GM18519 (cell line): ENCODE measurements at regions not wholly inside any gene's neighbourhood (a gene's known extent, or its start where the extent isn't known, plus 50 kb on each side); places are given as distances from the start of the nearest gene placed in this dataset.
"Not testable (repeated sequence)": the region's sequence is repeated elsewhere in the genome, so short reads cannot be mapped to it uniquely, and the experiment has no call there.

Experiments used
- ATAC-seq: cut with Tn5 transposase; IDR thresholded peaks from one replicate; pipeline ENCODE4 v1.9.1; 2021; ENCODE audit warnings: mild to moderate bottlenecking, moderate library complexity; ENCODE audit not compliant: unreplicated experiment, low FRiP score

DNA sequence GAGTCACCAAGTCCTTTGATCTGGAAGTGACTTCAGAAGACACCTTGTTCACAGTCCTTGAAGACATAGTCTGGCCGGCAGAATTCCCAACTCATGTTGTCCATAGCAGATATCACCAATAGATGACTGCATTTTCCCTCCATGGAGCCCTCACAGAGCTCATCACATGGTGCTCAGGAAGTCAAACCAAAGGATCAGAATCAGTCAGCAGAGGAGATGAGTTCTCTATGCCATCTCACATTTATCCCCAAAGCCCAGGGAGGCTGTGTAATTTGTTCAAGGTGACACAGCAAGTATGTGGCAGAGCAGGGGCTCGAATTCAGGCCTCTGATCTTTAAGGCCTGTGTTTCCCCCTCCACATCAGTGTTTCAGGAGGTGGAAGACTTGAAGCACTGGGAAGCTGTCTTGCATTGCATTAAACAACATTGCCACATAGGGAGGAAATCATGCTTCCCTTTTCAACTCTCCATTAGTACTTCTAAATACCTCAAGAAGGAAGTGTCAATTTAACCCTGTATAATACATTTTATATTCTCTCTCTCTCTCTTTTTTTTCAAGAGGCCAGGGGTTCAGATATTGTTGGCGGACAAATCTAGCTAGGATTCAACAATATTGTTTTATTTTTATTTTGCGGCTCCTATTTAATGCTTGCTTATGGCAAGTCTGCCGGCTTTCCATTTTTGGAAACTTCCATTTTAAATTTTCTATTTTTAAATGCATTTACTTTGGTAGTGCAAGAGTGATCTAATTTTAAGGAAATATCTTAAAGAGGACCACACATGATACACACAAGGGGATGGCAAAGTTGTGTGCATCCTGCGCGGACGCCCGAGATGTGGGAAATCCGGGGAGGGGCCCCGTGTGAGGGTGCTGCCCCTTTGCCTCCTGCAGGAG, 61.9 kb downstream of the NPIPB5 start:
- ATAC-seq, result not testable (repeated sequence)

DNA sequence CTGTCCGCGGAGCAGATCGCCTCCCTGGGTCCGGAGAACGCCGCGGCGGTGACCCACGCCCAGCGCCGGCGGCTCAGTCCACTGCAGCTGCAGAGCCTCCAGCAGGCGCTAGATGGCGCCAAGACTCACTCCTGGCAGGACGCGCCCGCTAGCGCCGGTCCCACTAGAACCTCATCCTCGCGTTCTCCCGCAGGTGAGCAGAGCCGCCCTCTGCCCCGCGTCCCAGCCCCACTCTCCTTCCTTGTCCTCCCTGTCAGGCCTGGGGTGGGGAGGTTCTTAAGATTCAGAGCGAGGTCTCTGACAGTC, 62.5 kb downstream of the NPIPB5 start:
- peak; percentile 51 for ATAC-seq

DNA sequence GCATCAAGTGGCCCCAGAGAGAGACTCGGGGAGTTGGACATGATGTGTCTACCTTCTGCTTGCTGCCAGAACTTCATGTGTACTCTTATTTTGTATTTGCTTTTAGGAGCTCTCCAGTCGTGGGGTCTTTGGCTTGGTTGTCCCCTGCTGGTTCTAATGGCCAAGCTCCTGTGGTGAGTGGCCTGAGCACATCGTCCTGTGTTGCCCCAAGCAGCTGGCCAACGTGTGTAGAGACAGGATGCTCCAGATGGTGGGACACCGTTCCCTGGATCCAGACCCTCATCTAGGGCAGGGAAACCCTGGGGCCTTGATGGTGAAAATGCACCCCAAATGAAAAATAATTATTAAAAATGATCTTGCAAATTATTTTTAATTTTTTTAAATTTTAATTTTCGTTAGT, 65.8 kb downstream of the NPIPB5 start:
- not testable (repeated sequence) for ATAC-seq

DNA sequence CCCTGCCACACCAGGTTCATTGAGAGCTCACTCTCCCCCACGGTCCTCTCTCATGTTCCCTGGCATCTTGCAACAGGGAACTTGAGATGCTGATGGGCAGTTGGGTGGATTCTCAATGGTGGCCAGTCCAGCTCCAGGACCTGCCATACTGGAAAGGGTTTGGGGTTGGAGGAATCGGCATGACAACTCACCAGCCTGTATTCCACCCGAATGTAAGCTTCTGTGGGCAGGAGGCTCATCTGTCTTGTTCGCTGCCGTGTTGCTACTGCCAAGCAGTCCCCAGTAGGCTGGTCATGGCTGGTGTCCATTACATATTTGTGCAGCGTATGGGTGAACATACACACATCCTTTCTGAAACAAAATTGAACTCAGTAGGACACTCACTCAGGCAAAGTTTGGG, 72.5 kb downstream of the NPIPB5 start:
- not testable (repeated sequence) for ATAC-seq

DNA sequence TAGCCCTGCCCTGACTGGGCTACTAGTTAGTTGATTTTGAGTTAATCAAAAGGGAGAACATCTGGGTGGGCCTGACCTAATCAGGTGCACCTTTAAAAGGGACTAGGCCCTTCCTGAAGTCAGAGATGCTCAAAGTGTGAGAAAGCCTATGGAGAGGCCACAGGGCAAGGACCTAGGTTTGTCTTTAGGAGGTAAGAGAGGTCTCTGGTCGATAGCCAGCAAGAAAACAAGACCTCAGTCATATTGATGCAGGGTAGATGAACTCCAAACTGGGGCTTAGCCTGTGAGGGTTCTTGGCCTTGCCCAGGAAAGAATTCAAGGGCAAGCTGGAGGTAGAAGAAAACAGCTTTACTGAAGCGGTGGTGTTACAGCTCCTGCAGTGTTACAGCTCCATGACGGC, 73.8 kb downstream of the NPIPB5 start:
- ATAC-seq, result not testable (repeated sequence)

DNA sequence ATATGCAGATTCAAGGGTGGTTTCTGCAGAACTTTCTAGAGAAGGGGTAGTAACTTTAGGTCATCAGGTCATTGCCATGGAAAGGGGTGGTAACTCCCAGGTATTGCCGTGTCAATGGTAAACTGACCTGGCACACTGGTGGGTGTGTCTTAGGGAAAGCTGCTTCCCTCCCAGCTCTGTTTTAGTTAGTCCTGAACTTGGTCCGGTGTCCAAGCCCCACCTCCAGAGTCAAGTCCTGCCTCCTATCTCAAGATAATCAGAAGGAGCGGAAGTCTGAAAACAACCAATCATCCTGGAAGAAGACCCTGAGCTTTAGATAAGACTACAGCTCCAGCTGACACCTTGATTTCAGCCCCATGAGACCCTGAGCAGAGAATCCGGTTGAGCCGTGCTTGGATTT, 74.2 kb downstream of the NPIPB5 start:
- not testable (repeated sequence) for ATAC-seq

DNA sequence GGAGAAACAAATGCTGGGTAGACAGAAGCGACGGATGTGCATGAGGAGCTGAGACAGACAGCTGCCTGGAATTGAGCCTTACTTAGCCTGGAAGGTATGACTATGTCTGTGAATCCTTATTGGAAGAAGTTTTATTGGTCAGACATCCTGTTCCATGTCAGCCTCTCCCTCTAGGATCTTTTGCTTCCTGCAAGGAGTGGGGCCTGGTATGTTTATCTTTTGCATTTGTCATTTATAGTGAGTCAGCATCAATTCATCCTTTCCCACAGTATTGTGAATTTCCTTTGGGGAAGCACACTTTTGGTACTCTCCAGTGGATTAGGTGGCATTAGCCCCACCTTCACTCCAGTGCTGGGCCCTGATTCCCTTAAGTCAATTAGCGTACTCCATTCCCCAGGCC, 74.7 kb downstream of the NPIPB5 start:
- not testable (repeated sequence) for ATAC-seq

DNA sequence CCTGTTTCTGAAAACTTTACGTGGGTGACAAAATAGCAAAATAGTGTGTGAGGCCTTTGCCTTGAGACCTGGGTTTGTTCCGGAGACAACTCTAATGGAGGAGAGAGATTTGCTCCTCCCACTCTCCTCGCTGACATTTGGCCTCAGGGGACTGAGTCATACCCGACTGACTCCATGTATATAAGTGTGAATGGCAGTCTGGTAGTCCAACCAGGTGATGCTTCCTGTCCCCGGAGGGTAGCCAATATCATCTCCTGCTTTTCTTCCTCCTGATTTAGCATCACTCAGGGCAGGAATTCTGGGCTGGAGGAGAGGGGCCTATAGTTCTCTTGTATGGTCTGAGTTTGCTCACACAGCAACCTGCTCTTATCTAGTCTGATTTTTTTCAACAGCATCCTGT, 76.0 kb downstream of the NPIPB5 start:
- not testable (repeated sequence) for ATAC-seq

DNA sequence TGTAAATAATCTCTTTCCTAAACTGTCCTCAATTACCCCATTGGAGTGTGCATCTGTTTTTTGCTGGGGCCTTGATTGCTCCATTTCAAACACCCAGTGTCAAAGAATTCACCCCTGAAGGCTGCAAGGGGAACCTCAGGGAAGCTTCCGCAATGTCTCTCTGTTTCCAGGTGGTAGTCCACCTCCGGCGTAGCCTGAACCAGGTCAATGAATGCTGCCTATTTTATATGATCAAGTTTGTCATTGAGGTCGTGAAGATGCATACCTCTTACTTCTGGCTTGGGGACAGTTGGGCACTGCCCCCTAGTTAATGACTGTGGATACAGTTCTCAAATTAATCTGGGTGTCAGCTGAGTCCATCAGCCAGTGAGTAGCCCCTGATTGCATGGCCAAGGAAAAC, 79.1 kb downstream of the NPIPB5 start:
- ATAC-seq, result not testable (repeated sequence)

DNA sequence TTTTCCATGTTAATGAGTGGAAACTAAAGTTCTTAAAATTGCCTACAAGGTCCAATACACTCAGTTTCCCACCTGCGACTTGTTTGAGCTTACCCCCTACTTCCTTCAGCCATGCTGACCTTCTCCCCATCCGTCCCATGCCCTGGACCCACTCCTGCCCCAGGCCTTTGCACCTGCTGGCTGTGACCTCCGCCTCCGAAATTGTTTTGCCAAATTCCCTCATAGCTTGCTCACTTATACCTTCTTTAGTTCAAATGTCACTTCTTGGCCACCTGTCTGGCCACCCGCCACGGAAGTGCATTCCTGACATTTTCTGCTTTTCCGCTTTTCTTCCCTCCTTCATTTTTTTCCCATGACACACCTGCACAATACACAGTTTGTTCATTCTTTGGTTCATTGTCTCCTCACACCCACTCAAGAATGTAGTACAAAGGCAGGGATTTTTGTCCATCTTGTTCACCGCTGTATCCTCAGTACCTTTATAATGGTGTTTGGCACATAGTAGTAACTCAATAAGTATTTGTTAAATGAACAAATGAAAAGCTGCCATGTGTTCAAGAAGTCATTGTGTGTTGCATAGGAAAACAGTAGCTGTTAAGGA, 85.9 kb downstream of the NPIPB5 start:
- ATAC-seq, result not testable (repeated sequence)

DNA sequence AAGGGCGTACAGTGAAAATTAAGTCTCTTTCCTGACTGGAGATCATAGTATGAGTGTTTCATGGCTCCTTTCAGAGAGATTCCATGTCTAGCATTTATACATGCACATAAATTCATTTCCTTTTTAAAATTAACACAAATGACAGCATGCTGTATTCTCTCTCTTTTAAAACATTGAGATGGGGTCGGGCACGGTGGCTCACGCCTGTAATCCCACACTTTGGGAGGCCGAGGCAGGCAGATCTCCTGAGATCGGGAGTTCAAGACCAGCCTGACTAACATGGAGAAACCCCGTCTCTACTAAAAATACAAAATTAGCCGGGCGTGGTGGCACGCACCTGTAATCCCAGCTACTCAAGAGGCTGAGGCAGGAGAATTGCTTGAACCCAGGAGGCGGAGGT, 93.1 kb downstream of the NPIPB5 start:
- ATAC-seq, result not testable (repeated sequence)

DNA sequence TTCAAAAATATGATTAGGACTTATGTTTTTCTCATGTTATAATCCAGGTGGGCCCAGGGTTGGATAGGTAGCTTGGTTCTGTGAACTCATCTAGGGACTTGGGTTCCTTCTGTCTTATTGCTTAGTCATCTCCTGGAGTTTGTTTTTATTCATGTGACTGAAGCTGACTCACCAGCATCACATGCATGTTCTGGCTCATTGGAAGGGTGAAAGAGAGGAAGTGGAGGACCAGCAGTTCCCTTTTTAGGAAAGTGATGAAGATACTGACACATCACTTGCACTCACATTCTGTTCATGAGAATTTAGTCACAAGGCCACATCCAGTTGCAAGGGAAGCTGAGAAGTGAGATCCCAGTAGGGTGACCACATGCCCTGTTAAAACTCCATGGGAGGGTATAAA, 95.9 kb downstream of the NPIPB5 start:
- not testable (repeated sequence) for ATAC-seq

DNA sequence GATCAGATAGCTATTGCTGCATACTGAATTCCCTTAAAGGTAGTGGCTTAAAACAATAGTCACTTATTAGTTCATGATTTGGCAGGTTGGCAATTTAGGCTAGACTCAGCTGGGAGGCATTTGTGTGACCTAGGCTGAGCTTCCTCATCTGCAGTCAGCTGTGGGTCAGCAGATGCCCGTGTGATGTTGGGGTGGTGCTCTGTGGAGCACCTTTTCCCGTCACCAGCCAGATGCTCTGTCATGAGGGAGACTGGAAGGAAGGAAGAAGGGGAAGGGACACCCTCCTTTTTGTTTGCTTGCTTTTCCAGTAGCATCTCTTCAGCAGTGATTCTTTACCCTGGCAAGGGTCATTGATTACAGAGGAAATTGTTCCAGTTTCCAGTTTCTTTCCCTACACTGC, 99.1 kb downstream of the NPIPB5 start:
- ATAC-seq, result not testable (repeated sequence)

DNA sequence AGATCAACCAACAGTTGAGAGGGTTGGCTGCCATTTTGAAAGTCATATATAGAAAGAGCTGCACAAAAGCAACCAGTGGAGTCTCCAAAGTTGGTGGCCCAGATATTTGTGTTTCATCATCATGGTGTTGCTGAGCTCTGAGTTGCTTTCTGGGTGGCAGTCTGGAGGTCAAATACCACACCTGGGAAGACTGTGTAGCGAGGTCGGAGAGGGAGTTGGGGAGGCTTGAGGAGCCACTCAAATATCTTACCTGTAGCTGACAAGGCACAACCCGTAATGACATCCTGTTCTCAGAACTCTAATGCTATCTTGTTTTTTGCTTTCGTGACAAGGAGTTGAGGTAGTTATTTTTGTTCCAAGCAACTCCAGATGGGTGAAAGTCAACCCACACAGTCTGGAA, 100.4 kb downstream of the NPIPB5 start:
- ATAC-seq, result not testable (repeated sequence)

DNA sequence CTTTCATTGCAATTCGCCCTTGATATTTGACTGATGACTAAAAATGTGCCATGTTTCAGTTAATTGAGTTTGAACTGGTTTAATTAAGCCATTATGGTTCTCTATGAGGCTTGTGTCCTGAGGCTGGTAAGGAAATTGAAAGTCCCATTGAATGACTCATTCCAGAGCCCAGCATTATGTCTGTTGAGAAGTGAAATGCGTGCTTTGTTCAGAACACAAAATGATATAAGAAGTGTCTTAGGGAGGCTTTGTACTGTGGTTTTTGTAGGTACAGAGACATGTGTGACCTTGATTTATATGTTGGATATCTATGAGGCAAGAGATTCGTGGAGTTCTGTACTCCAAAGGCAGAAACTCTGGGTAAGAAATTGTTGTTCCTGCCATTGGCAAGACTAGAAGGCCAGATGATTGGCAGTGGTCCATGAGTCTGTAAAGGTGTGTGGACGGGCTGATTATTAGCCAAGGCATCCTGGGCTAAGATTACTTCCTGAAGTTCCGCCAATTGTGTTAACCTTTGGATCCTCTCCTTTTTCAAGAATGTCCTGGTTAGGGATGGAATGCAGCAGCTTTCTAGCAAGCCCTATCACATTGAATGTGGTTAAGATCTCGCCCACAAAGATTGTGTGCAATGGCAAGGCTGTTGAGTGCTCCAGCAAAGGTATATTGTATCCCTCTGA, 103.7 kb downstream of the NPIPB5 start:
- no peak for ATAC-seq

DNA sequence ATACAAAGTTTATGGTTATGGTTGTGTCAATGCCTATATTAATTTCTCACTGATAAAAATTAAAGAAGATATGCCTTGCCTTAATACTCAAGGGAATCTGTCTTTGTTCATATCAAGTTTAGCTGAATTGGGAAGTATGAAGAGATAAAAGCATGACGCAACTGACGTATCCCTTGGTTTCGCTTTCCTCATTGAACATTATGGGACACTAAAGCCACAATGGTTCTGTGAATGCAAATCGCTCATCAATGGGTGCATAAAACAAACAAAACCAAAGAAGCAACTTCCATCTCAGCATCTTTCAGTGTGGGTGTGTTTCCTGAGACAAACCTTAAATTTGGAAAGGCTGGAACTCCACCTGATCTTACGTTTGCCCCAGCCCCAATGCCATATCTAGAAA, 108.2 kb downstream of the NPIPB5 start:
- ATAC-seq, result no peak

DNA sequence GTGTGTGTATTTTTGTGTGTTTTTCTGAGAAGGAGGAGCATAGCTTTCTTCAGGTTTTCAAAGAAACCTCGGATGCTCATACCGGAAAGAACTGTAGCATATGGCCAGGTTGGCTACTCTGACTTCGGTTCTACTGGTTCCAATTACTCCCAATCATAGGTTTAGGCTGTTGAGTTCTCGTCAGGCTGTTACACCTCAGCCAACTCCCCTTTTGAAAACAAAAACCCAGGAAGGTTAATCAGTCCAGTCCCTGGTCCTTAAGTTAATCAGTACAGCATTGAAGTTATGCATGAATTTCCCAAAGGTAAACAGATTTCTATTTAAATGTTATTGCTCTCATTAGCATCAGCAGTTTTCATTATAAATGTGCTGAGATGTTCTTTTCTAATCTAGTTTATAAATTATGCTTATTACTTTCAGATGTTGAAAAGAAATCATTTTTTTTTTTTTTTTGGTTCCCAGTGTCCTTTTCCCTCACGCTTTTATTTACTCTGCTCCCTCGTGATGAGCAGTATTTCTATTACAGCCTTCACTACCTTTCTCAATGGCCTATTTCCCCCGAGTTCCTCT, 111.0 kb downstream of the NPIPB5 start:
- ATAC-seq, result no peak

DNA sequence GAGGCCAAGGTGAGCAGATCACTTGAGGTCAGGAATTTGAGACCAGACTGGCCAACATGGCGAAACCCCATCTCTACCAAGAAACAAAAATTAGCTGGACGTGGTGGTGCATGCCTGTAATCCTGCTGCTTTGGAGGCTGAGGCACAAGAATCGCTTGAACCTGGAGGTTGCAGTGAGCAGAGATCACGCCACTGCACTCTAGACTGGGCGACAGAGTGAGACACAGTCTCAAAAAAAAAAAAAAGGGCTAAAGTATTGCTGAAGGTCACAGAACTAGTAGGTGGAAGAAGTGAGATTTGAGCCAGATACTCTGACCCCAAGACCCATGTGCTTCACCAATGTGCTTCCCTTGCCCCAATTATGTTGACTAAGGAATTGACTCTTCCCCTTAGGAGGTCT, 112.0 kb downstream of the NPIPB5 start:
- ATAC-seq, result no peak

DNA sequence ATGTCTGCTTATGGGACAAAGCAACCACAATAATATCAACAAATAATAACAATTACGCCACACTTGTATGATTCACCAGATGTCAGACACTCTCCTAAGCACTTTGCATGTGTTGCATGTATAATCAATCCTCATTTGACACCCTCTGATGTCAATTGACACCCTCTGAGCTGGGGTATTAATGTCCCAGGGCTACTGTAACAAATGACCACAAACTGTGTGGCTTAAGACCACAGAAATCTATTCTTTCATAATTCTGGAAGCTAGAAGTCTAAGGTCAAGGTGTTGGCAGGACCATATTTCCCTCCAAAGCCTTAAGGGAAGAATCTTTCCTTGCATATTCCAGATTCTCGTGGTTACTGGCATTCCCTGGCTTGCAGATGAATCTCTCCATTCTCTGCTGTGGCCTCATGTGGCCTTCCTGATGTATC, 112.7 kb downstream of the NPIPB5 start:
- no peak for ATAC-seq

DNA sequence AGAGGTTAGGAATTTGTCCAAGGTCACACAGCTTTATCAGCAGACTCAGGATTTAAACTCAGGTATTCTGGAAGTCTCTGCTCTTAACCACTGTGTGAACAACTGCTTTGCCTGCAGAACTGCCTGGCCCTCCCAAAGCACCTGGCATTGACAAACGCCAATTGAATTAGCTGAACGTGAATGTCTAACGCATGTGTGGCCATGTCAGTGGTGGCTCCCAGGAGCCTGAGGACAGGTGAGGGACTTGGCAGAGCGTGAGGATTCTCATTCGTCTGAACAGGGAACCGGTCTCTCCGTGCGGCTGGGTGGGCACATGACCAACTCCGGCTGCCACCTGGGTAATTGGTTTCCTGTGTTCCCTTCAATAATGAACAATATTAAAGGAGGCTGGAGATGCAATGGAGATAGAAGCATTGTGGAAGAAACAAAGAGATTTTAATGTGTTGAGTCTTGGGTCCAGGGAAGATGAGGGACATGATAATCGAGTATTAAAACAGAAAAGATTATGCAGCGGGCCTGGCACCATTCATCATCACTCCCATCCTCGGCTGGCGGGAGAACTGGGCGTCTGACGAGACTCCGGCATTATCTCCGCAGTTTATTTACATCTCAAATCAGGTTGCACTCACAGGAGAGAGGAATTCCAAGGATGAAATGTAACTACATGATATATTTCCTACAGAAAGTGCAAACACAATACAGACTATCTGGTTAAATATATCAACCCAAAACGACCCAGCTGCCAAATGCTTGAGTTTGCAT, 113.5 kb downstream of the NPIPB5 start:
- ATAC-seq, result no peak
